ENCODE measurements at regions not wholly inside any gene's neighbourhood (a gene's known extent, or its start where the extent isn't known, plus 50 kb on each side); places are given as distances from the start of the nearest gene placed in this dataset.

DNA sequence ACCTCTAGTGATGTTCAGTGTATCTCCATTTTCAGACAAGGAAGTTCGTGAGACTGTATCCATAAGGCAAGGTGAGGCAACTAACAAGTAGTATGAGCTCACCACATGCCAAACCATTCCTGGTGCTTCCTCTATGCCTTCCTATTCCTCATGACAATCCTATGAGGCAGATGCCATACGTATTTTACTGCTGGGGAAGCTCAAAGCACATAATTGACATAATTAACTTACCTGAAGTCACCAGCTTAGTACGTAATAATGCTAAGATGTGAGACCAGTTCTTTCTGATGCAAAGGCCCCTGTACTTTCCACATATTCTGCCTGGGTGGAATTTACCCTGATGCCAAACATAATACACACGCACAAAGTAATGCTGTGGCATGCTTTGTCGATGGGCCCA is 83.6 kb upstream of the NFIA start:
- TF ChIP-seq CTCF (IDR thresholded peaks at IDR 0.05) (no peak), POLR2A (IDR thresholded peaks at IDR 0.05) (no peak)

Measured in breast epithelium (tissue), 3 donors.